Stomach smooth muscle (tissue), 2 donors: ENCODE measurements at regions not wholly inside any gene's neighbourhood (a gene's known extent, or its start where the extent isn't known, plus 50 kb on each side); places are given as distances from the start of the nearest gene placed in this dataset.

Source experiments
- H3K27ac ChIP-seq: one replicate; pipeline ENCODE4 v1.7.0; 2013; ENCODE audit warnings: mild to moderate bottlenecking, low read length, inconsistent platforms
- H3K27me3 ChIP-seq, 2 donors: one replicate each; pipeline ENCODE4 v1.7.0; 2013; ENCODE audit warnings: low read length in 2 of 2; ENCODE audit not compliant: insufficient read depth in 2 of 2, control insufficient read depth in 1 of 2
- H3K36me3 ChIP-seq, 2 donors: one replicate each; pipeline ENCODE4 v1.7.0; 2013; ENCODE audit warnings: low read length in 2 of 2; ENCODE audit not compliant: control insufficient read depth in 2 of 2, insufficient read depth in 2 of 2
- H3K4me1 ChIP-seq: one replicate; pipeline ENCODE4 v1.7.0; 2013; ENCODE audit warnings: low read length; ENCODE audit not compliant: control insufficient read depth, insufficient read depth
- H3K4me3 ChIP-seq, 2 donors: one replicate each; pipeline ENCODE4 v1.7.0; 2013; ENCODE audit warnings: low read length in 2 of 2
- H3K9ac ChIP-seq, 2 donors: one replicate each; pipeline ENCODE4 v1.7.0; 2013; ENCODE audit warnings: low read length in 2 of 2, mild to moderate bottlenecking in 1 of 2
- H3K9me3 ChIP-seq, 2 donors: one replicate each; pipeline ENCODE4 v1.7.0; 2013; ENCODE audit warnings: low read length in 2 of 2; ENCODE audit not compliant: control insufficient read depth in 2 of 2
- donor health status: healthy.
- donor health status: Pancreatic carcinoma.

GRCh38 chr5:52453176-52453575 is 334.5 kb upstream of the ITGA1 start:
- Histone ChIP-seq H3K27ac (no peak overlapping the region), H3K27me3 (no peaks in the 10 kb centered on the region), H3K4me3 (no peak overlapping the region), H3K9me3 (no peaks in the 10 kb centered on the region), H3K4me1 (no peaks in the 10 kb centered on the region), H3K36me3 (no peaks in the 10 kb centered on the region), H3K9ac (no peak overlapping the region)

- Histone ChIP-seq H3K27ac (no peak overlapping the region), H3K9ac (no peak overlapping the region), H3K4me1 (no peaks in the 10 kb centered on the region), H3K9me3 (no peaks in the 10 kb centered on the region), H3K27me3 (no peaks in the 10 kb centered on the region), H3K36me3 (no peaks in the 10 kb centered on the region), H3K4me3 (no peak overlapping the region)
These were observed 331.8 kb upstream of the ITGA1 start for GRCh38 chr5:52455920-52456319.

- Histone ChIP-seq H3K4me3 (no peak overlapping the region), H3K4me1 (no peaks in the 10 kb centered on the region), H3K36me3 (no peaks in the 10 kb centered on the region), H3K9ac (no peak overlapping the region), H3K27me3 (no peaks in the 10 kb centered on the region), H3K27ac (no peak overlapping the region), H3K9me3 (no peaks in the 10 kb centered on the region)
These were observed 329.9 kb upstream of the ITGA1 start for GRCh38 chr5:52457810-52458209.

- no peaks in the 10 kb centered on the region for H3K4me1 ChIP-seq
- no peaks in the 10 kb centered on the region for H3K9me3 ChIP-seq
- H3K36me3 ChIP-seq: no peaks in the 10 kb centered on the region
- no peak overlapping the region for H3K4me3 ChIP-seq
- no peak overlapping the region for H3K27ac ChIP-seq
- no peaks in the 10 kb centered on the region for H3K27me3 ChIP-seq
- H3K9ac ChIP-seq: no peak overlapping the region
These were observed 321.6 kb upstream of the ITGA1 start for GRCh38 chr5:52466113-52466512.

- Histone ChIP-seq H3K9ac (no peak overlapping the region), H3K27me3 (no peaks in the 10 kb centered on the region), H3K4me3 (no peak overlapping the region), H3K27ac (no peak overlapping the region), H3K36me3 (no peaks in the 10 kb centered on the region), H3K9me3 (no peaks in the 10 kb centered on the region), H3K4me1 (no peaks in the 10 kb centered on the region)
These were observed 320.8 kb upstream of the ITGA1 start for GRCh38 chr5:52466749-52467520.

- Histone ChIP-seq H3K27me3 (no peaks in the 10 kb centered on the region), H3K9ac (no peak overlapping the region), H3K27ac (no peak overlapping the region), H3K4me3 (no peak overlapping the region), H3K4me1 (no peaks in the 10 kb centered on the region), H3K36me3 (no peaks in the 10 kb centered on the region), H3K9me3 (no peaks in the 10 kb centered on the region)
These were observed 318.7 kb upstream of the ITGA1 start for GRCh38 chr5:52468976-52469375.

- Histone ChIP-seq H3K4me1 (no peaks in the 10 kb centered on the region), H3K4me3 (no peak overlapping the region), H3K27ac (no peak overlapping the region), H3K9me3 (no peaks in the 10 kb centered on the region), H3K9ac (no peak overlapping the region), H3K27me3 (no peaks in the 10 kb centered on the region), H3K36me3 (no peaks in the 10 kb centered on the region)
These were observed 318.3 kb upstream of the ITGA1 start for GRCh38 chr5:52469420-52469819.

GRCh38 chr5:52469835-52470234 is 317.9 kb upstream of the ITGA1 start:
- H3K4me1 ChIP-seq: no peaks in the 10 kb centered on the region
- no peaks in the 10 kb centered on the region for H3K9me3 ChIP-seq
- no peak overlapping the region for H3K27ac ChIP-seq
- no peak overlapping the region for H3K9ac ChIP-seq
- no peaks in the 10 kb centered on the region for H3K36me3 ChIP-seq
- H3K27me3 ChIP-seq: no peaks in the 10 kb centered on the region
- H3K4me3 ChIP-seq: no peak overlapping the region

- Histone ChIP-seq H3K27ac (no peak overlapping the region), H3K27me3 (no peaks in the 10 kb centered on the region), H3K9me3 (peaks cover 0 to 6% of the 10 kb centered on the region in 2 donors), H3K36me3 (no peaks in the 10 kb centered on the region), H3K4me3 (no peak overlapping the region), H3K9ac (no peak overlapping the region), H3K4me1 (no peaks in the 10 kb centered on the region)
These were observed 311.4 kb upstream of the ITGA1 start for GRCh38 chr5:52476346-52476745.

- Histone ChIP-seq H3K9ac (no peak overlapping the region), H3K9me3 (peaks cover 0 to 6% of the 10 kb centered on the region in 2 donors), H3K27me3 (no peaks in the 10 kb centered on the region), H3K4me1 (no peaks in the 10 kb centered on the region), H3K27ac (no peak overlapping the region), H3K36me3 (no peaks in the 10 kb centered on the region), H3K4me3 (no peak overlapping the region)
These were observed 306.5 kb upstream of the ITGA1 start for GRCh38 chr5:52481201-52481600.

GRCh38 chr5:52481851-52482250 is 305.9 kb upstream of the ITGA1 start:
- Histone ChIP-seq H3K9ac (no peak overlapping the region), H3K9me3 (peaks cover 0 to 6% of the 10 kb centered on the region in 2 donors), H3K27ac (no peak overlapping the region), H3K4me3 (no peak overlapping the region), H3K36me3 (no peaks in the 10 kb centered on the region), H3K4me1 (no peaks in the 10 kb centered on the region), H3K27me3 (no peaks in the 10 kb centered on the region)
